ENCODE measurements at regions not wholly inside any gene's neighbourhood (a gene's known extent, or its start where the extent isn't known, plus 50 kb on each side); places are given as distances from the start of the nearest gene placed in this dataset.
"Not testable (repeated sequence)": the region's sequence is repeated elsewhere in the genome, so short reads cannot be mapped to it uniquely, and the experiment has no call there.

- DNase-seq (ENCODE audit: low read depth in 2 of 2) = no peak
Measured at GRCh38 chr14:96686126-96686525, 111.1 kb upstream of the VRK1 start.

GRCh38 chr14:96688629-96689028 is 108.6 kb upstream of the VRK1 start:
- DNase-seq (ENCODE audit: low read depth in 2 of 2) = no peak

GRCh38 chr14:96690713-96691383 is 106.3 kb upstream of the VRK1 start:
- DNase-seq (ENCODE audit: low read depth in 2 of 2) = no peak

GRCh38 chr14:96693252-96693820 is 103.8 kb upstream of the VRK1 start:
- DNase-seq (ENCODE audit: low read depth in 2 of 2) = no peak

- DNase-seq (ENCODE audit: low read depth in 2 of 2) = no peak
Measured at GRCh38 chr14:96693987-96694386, 103.2 kb upstream of the VRK1 start.

- DNase-seq (ENCODE audit: low read depth in 2 of 2) = no peak
Measured at GRCh38 chr14:96698960-96699539, 98.1 kb upstream of the VRK1 start.

- DNase-seq (ENCODE audit: low read depth in 2 of 2) = no peak
Measured at GRCh38 chr14:96699666-96700065, 97.5 kb upstream of the VRK1 start.

GRCh38 chr14:96702831-96703230 is 94.4 kb upstream of the VRK1 start:
- no peak for DNase-seq (ENCODE audit: low read depth in 2 of 2)

- DNase-seq (ENCODE audit: low read depth in 2 of 2) = no peak
Measured at GRCh38 chr14:96705422-96706092, 91.6 kb upstream of the VRK1 start.

GRCh38 chr14:96706893-96707292 is 90.3 kb upstream of the VRK1 start:
- no peak for DNase-seq (ENCODE audit: low read depth in 2 of 2)

GRCh38 chr14:96710060-96710666 is 87.0 kb upstream of the VRK1 start:
- DNase-seq (ENCODE audit: low read depth in 2 of 2) = no peak

- DNase-seq (ENCODE audit: low read depth in 2 of 2) = no peak
Measured at GRCh38 chr14:96711559-96712267, 85.5 kb upstream of the VRK1 start.

GRCh38 chr14:96713426-96713825 is 83.8 kb upstream of the VRK1 start:
- DNase-seq (ENCODE audit: low read depth in 2 of 2) = no peak

GRCh38 chr14:96714537-96714936 is 82.6 kb upstream of the VRK1 start:
- DNase-seq (ENCODE audit: low read depth in 2 of 2) = not testable (repeated sequence)

- DNase-seq (ENCODE audit: low read depth in 2 of 2) = no peak
Measured at GRCh38 chr14:96717116-96717515, 80.1 kb upstream of the VRK1 start.

- DNase-seq (ENCODE audit: low read depth in 2 of 2) = no peak
Measured at GRCh38 chr14:96718407-96718806, 78.8 kb upstream of the VRK1 start.

GRCh38 chr14:96720702-96721101 is 76.5 kb upstream of the VRK1 start:
- not testable (repeated sequence) for DNase-seq (ENCODE audit: low read depth in 2 of 2)

- no peak for DNase-seq (ENCODE audit: low read depth in 2 of 2)
Measured at GRCh38 chr14:96722736-96723135, 74.4 kb upstream of the VRK1 start.

- DNase-seq (ENCODE audit: low read depth in 2 of 2) = no peak
Measured at GRCh38 chr14:96723946-96724345, 73.2 kb upstream of the VRK1 start.

- DNase-seq (ENCODE audit: low read depth in 2 of 2) = no peak
Measured at GRCh38 chr14:96725232-96725631, 72.0 kb upstream of the VRK1 start.

GRCh38 chr14:96727073-96727472 is 70.1 kb upstream of the VRK1 start:
- no peak for DNase-seq (ENCODE audit: low read depth in 2 of 2)

GRCh38 chr14:96727491-96727890 is 69.7 kb upstream of the VRK1 start:
- no peak for DNase-seq (ENCODE audit: low read depth in 2 of 2)
